ENCODE measurements at regions not wholly inside any gene's neighbourhood (a gene's known extent, or its start where the extent isn't known, plus 50 kb on each side); places are given as distances from the start of the nearest gene placed in this dataset.

DNA sequence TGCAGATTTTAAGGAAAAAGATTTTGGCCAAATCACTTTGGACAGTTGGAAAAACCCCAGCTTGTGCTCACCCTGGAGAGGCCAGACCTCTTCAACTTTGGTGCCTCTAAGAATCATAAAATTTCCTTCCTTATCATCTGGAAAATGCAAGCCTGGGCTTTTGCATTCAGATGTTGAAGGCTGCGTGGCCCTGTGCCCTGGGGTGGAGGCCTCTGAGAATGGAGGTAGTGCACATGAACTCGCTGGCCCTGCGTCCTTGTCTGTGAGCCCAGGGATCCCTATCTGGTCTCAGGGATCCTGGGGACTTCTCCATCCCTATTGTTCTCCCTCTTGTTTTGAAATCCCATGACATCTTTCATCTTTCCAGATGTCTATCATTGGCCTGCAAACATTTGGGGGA lies 64.6 kb upstream of the ARNT2 start:
- TF ChIP-seq, protein P1, sequence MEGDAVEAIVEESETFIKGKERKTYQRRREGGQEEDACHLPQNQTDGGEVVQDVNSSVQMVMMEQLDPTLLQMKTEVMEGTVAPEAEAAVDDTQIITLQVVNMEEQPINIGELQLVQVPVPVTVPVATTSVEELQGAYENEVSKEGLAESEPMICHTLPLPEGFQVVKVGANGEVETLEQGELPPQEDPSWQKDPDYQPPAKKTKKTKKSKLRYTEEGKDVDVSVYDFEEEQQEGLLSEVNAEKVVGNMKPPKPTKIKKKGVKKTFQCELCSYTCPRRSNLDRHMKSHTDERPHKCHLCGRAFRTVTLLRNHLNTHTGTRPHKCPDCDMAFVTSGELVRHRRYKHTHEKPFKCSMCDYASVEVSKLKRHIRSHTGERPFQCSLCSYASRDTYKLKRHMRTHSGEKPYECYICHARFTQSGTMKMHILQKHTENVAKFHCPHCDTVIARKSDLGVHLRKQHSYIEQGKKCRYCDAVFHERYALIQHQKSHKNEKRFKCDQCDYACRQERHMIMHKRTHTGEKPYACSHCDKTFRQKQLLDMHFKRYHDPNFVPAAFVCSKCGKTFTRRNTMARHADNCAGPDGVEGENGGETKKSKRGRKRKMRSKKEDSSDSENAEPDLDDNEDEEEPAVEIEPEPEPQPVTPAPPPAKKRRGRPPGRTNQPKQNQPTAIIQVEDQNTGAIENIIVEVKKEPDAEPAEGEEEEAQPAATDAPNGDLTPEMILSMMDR (conservative IDR thresholded peaks at IDR 0.05): no peak
- no peak overlapping the region for H3K27ac ChIP-seq

DNA sequence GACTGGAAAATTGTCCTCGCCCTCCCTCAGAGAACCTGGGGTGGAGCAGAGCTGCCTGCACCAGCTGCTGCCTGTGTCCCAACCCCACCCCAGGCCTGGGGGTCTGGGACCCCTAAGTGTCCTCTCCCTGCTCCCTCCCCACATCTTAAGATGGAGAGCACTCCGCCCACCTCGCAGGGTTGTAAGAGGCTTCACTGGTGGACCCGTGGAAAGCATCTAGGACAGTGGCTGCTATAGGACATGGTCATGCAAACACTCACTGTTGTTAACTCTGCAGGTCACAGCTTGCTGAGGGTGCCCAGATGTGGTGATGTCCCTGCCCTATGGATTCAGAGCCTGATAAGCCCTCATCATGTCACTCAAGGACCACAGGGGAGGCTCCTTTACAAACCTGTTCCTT lies 62.0 kb upstream of the ARNT2 start:
- H3K27ac ChIP-seq: no peak overlapping the region
- TF ChIP-seq, protein P1 (conservative IDR thresholded peaks at IDR 0.05): no peak

DNA sequence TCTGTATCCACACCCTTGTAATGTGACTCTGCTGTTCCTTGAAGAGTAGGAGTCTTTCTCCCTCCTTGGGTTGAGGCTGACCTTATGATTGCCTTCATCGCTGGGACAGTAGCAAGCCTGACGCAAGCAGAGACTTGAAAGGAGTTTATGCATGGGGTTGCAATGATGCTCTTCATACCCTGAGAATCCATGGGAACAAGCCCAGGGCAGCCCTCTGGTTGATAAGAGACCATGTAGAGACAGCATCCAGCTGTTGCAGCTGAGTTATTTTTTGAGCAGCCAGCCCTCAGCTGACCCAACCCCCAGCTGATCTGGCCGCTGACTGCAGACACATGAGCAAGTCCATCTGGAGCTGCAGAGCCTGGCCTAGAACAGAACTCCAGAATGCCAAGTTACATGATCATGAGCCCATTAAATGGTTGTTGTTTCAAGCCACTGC lies 60.6 kb upstream of the ARNT2 start:
- TF ChIP-seq, protein P1 (conservative IDR thresholded peaks at IDR 0.05): no peak
- no peak overlapping the region for H3K27ac ChIP-seq

DNA sequence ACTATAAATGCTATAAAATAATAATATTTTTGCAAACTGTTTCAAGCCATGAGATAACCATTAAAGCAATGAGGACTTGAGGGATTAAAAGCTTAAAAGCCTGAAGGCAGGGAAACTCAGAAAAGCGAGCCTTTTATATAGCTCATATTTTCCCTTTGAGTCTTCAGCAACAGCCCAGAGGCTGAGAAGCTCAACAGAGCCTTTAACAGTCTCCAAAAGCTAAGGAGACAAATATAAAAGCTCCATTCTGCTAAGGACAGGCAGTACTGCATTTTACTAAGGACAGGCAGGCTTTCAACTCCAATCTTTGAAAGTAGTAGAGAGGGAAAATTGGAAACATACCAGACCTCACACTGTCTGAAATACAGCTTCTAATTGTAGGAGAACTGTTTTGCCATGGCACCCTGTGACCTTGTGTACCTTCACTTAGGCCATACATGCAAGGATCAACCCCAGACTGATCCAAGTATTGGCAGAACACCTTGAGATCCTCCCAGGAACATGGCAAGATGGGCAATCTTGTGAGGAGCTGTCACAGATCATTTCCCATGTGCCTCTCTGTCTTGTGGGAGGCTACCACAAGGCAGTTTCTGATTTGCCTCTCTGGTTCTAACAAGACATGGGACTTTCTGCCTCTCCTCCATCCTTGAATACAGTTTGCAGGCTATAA lies 53.1 kb upstream of the ARNT2 start:
- H3K27ac ChIP-seq: no peak overlapping the region
- TF ChIP-seq, protein P1 (conservative IDR thresholded peaks at IDR 0.05): no peak
